ENCODE measurements at regions not wholly inside any gene's neighbourhood (a gene's known extent, or its start where the extent isn't known, plus 50 kb on each side); places are given as distances from the start of the nearest gene placed in this dataset.

DNA sequence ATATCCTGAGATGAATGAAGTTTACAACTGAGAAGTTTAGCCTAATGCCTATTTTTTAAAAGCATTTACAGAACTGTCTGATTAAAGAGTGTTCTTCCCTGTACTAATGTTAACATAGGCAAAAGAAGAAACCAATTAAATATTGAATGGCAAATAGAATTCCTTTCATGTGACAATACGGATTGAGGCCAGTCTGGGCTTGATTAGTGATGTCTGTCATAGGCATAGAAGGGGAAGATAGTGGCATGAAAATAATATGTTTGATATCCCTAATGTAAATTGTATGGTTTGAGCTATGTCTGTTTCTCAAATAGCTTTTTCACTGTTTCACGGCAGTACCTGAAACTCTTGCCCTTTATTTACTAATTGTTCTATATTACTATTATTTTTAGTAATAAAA is 443.1 kb upstream of the CLINT1 start:
- no peak for DNase-seq
- H3K9me3 ChIP-seq (replicated peaks in 1 of 2; ENCODE audit: control insufficient read depth in 1 of 2, insufficient read depth in 1 of 2, low read length in 2 of 2), result no peaks in the 10 kb centered on the region
- H4K20me1 ChIP-seq (ENCODE audit: insufficient read depth, low read length), result no peaks in the 10 kb centered on the region
- H3K4me1 Mint-ChIP-seq, result no peaks in the 10 kb centered on the region
- H3K4me3 ChIP-seq (replicated peaks in 1 of 3; ENCODE audit: low read depth in 2 of 3, low read length in 3 of 3), result no peak overlapping the region
- H2AFZ ChIP-seq (ENCODE audit: insufficient read depth, low read depth, low read length, poor library complexity, severe bottlenecking), result no peak overlapping the region
- no peak overlapping the region for H3K9ac ChIP-seq (ENCODE audit: insufficient read depth, low read length, poor library complexity, severe bottlenecking)
- 100% methylated on average over 1 of the region's 2 CpGs for WGBS (ENCODE audit: insufficient coverage)
- peaks cover under 1 to 6% (median 3%) of the 10 kb centered on the region in 7 donors for H3K9me3 Mint-ChIP-seq
- H3K4me1 ChIP-seq (ENCODE audit: control insufficient read depth in 1 of 2, insufficient read depth in 2 of 2, low read length in 2 of 2), result no peaks in the 10 kb centered on the region
- H3K4me3 Mint-ChIP-seq, result no peak overlapping the region
- no peak overlapping the region for H3K27ac ChIP-seq (ENCODE audit: low read depth in 1 of 2, low read length in 2 of 2)
- no peaks in the 10 kb centered on the region for H3K36me3 ChIP-seq (replicated peaks in 1 of 2; ENCODE audit: control insufficient read depth in 1 of 2, insufficient read depth in 2 of 2, low read length in 2 of 2)
- no peaks in the 10 kb centered on the region for H3K79me2 ChIP-seq (ENCODE audit: insufficient read depth, low read length)
- TF ChIP-seq, protein P1, sequence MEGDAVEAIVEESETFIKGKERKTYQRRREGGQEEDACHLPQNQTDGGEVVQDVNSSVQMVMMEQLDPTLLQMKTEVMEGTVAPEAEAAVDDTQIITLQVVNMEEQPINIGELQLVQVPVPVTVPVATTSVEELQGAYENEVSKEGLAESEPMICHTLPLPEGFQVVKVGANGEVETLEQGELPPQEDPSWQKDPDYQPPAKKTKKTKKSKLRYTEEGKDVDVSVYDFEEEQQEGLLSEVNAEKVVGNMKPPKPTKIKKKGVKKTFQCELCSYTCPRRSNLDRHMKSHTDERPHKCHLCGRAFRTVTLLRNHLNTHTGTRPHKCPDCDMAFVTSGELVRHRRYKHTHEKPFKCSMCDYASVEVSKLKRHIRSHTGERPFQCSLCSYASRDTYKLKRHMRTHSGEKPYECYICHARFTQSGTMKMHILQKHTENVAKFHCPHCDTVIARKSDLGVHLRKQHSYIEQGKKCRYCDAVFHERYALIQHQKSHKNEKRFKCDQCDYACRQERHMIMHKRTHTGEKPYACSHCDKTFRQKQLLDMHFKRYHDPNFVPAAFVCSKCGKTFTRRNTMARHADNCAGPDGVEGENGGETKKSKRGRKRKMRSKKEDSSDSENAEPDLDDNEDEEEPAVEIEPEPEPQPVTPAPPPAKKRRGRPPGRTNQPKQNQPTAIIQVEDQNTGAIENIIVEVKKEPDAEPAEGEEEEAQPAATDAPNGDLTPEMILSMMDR (IDR thresholded peaks at IDR 0.05), result no peak
- no peaks in the 10 kb centered on the region for H3K27me3 ChIP-seq (ENCODE audit: control insufficient read depth in 2 of 2, insufficient read depth in 2 of 2, low read length in 2 of 2)
- no peak overlapping the region for H3K4me2 ChIP-seq (replicated peaks; ENCODE audit: extremely low read depth, low read length, poor library complexity, severe bottlenecking)
- H3K27ac Mint-ChIP-seq, result no peak overlapping the region
- intact Hi-C loops (cut with micrococcal nuclease), result no loop called here
- no peaks in the 10 kb centered on the region for H3K36me3 Mint-ChIP-seq
- H3K27me3 Mint-ChIP-seq (ENCODE audit: low read depth in 3 of 3), result peaks cover 0 to 7% (median 1%) of the 10 kb centered on the region in 3 donors

DNA sequence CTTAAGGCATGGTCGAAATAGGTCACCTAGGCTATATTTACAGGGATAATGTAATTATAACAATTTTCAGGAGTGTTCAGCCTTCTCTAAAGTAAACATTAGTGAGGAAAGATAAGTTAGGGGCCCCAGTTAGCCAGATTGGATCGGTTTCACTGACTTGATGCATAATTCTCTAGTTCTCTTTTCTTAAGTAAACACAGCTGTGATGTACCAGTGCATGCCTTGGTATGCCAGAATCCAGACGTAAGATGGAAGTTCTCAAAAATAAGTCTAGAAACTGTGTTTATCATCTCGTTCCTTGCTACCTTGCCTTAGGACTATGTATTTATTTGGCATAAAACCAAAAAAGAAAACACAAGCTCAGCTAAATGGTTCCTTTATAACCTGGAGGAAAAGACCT is 442.2 kb upstream of the CLINT1 start:
- Histone ChIP-seq H3K4me3 (replicated peaks in 1 of 3; ENCODE audit: low read depth in 2 of 3, low read length in 3 of 3) (no peak overlapping the region), H2AFZ (ENCODE audit: insufficient read depth, low read depth, low read length, poor library complexity, severe bottlenecking) (no peak overlapping the region), H4K20me1 (ENCODE audit: insufficient read depth, low read length) (no peaks in the 10 kb centered on the region), H3K9me3 (replicated peaks in 1 of 2; ENCODE audit: control insufficient read depth in 1 of 2, insufficient read depth in 1 of 2, low read length in 2 of 2) (no peaks in the 10 kb centered on the region), H3K27me3 (ENCODE audit: control insufficient read depth in 2 of 2, insufficient read depth in 2 of 2, low read length in 2 of 2) (no peaks in the 10 kb centered on the region), H3K4me2 (replicated peaks; ENCODE audit: extremely low read depth, low read length, poor library complexity, severe bottlenecking) (no peak overlapping the region), H3K27ac (ENCODE audit: low read depth in 1 of 2, low read length in 2 of 2) (no peak overlapping the region), H3K9ac (ENCODE audit: insufficient read depth, low read length, poor library complexity, severe bottlenecking) (no peak overlapping the region), H3K4me1 (ENCODE audit: control insufficient read depth in 1 of 2, insufficient read depth in 2 of 2, low read length in 2 of 2) (no peaks in the 10 kb centered on the region), H3K79me2 (ENCODE audit: insufficient read depth, low read length) (no peaks in the 10 kb centered on the region), H3K36me3 (replicated peaks in 1 of 2; ENCODE audit: control insufficient read depth in 1 of 2, insufficient read depth in 2 of 2, low read length in 2 of 2) (no peaks in the 10 kb centered on the region)
- TF ChIP-seq, protein P1 (IDR thresholded peaks at IDR 0.05), result no peak
- no peak overlapping the region for H3K4me3 Mint-ChIP-seq
- H3K4me1 Mint-ChIP-seq, result no peaks in the 10 kb centered on the region
- no peak overlapping the region for H3K27ac Mint-ChIP-seq
- peaks cover 0 to 8% (median 1%) of the 10 kb centered on the region in 3 donors for H3K27me3 Mint-ChIP-seq (ENCODE audit: low read depth in 3 of 3)
- intact Hi-C loops (cut with micrococcal nuclease), result no loop called here
- 20% methylated on average over 1 of the region's 4 CpGs for WGBS (ENCODE audit: insufficient coverage)
- no peak for DNase-seq
- H3K9me3 Mint-ChIP-seq, result peaks cover 1 to 7% (median 4%) of the 10 kb centered on the region in 7 donors
- H3K36me3 Mint-ChIP-seq, result no peaks in the 10 kb centered on the region
